WERI-Rb-1 (cell line): ENCODE measurements at regions not wholly inside any gene's neighbourhood (a gene's known extent, or its start where the extent isn't known, plus 50 kb on each side); places are given as distances from the start of the nearest gene placed in this dataset.
A peak's percentile ranks its signal among the peaks of the same experiment; 100 is the strongest.
"Not testable (repeated sequence)": the region's sequence is repeated elsewhere in the genome, so short reads cannot be mapped to it uniquely, and the experiment has no call there.

Experiments
- DNase-seq: peaks from one replicate; pipeline ENCODE4 v3.0.0-alpha.2; 2020
- H3K27ac ChIP-seq: fragments of 250-450 bp; sonication (Bioruptor Pico); 2 replicates; pipeline ENCODE4 v1.5.1; 2020; ENCODE audit warnings: mild to moderate bottlenecking, moderate library complexity
- H3K27me3 ChIP-seq: fragments of 250-450 bp; sonication (Bioruptor Pico); 2 replicates; pipeline ENCODE4 v1.5.1; 2021; ENCODE audit warnings: mild to moderate bottlenecking, low read depth, moderate library complexity; ENCODE audit not compliant: insufficient read depth, severe bottlenecking
- H3K36me3 ChIP-seq: fragments of 250-450 bp; sonication (Bioruptor Pico); 2 replicates; pipeline ENCODE4 v1.5.1; 2020; ENCODE audit warnings: mild to moderate bottlenecking, moderate library complexity
- H3K4me3 ChIP-seq: 2 replicates; pipeline ENCODE4 v1.5.1; 2011; ENCODE audit warnings: low read depth, mild to moderate bottlenecking, control low read depth, low read length
- H3K9me3 ChIP-seq: fragments of 250-450 bp; sonication (Bioruptor Pico); 2 replicates; pipeline ENCODE4 v1.5.1; 2021; ENCODE audit warnings: mild to moderate bottlenecking, moderate library complexity; ENCODE audit not compliant: severe bottlenecking
- TF ChIP-seq, protein P1 (sequence below): IDR thresholded peaks from 2 replicates; pipeline ENCODE4 v1.5.1; 2011; ENCODE audit warnings: low read depth, mild to moderate bottlenecking, control low read depth, inconsistent platforms, low read length

DNA sequence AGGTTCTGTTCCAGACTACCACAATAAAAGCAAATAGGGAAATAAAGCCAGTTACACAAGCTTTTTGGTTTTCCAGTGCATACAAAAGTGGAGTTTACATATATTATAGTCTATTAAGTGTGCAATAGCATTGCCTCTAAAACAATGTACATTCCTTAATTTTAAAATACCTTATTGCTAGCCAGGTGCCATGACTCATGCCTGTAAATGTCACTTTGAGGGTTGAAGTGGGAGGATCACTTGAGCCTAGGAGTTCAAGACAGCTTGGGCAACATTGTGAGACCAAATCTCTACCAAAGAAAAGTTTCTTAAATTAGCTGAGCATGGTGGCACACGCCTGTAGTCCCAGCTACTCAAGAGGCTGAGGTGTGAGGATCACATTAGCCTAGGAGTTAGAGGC is 52.9 kb upstream of the IMP4 start:
- no peak for DNase-seq
- H3K27ac ChIP-seq: no peak overlapping the region
- H3K27me3 ChIP-seq: no peaks in the 10 kb centered on the region
- TF ChIP-seq, protein P1, sequence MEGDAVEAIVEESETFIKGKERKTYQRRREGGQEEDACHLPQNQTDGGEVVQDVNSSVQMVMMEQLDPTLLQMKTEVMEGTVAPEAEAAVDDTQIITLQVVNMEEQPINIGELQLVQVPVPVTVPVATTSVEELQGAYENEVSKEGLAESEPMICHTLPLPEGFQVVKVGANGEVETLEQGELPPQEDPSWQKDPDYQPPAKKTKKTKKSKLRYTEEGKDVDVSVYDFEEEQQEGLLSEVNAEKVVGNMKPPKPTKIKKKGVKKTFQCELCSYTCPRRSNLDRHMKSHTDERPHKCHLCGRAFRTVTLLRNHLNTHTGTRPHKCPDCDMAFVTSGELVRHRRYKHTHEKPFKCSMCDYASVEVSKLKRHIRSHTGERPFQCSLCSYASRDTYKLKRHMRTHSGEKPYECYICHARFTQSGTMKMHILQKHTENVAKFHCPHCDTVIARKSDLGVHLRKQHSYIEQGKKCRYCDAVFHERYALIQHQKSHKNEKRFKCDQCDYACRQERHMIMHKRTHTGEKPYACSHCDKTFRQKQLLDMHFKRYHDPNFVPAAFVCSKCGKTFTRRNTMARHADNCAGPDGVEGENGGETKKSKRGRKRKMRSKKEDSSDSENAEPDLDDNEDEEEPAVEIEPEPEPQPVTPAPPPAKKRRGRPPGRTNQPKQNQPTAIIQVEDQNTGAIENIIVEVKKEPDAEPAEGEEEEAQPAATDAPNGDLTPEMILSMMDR: no peak
- H3K9me3 ChIP-seq: no peaks in the 10 kb centered on the region
- no peak overlapping the region for H3K4me3 ChIP-seq
- H3K36me3 ChIP-seq: no peaks in the 10 kb centered on the region

- Histone ChIP-seq H3K36me3 (no peaks in the 10 kb centered on the region), H3K27ac (no peak overlapping the region), H3K9me3 (no peaks in the 10 kb centered on the region), H3K4me3 (no peak overlapping the region), H3K27me3 (no peaks in the 10 kb centered on the region)
- TF ChIP-seq, protein P1: no peak
- DNase-seq: no peak
Measured at GRCh38 chr2:130288467-130289403, 54.0 kb upstream of the IMP4 start.

- no peaks in the 10 kb centered on the region for H3K27me3 ChIP-seq
- H3K27ac ChIP-seq: no peak overlapping the region
- DNase-seq: no peak
- H3K4me3 ChIP-seq: no peak overlapping the region
- TF ChIP-seq, protein P1: no peak
- no peaks in the 10 kb centered on the region for H3K36me3 ChIP-seq
- H3K9me3 ChIP-seq: no peaks in the 10 kb centered on the region
Measured at GRCh38 chr2:130287656-130288026, 55.1 kb upstream of the IMP4 start.

DNA sequence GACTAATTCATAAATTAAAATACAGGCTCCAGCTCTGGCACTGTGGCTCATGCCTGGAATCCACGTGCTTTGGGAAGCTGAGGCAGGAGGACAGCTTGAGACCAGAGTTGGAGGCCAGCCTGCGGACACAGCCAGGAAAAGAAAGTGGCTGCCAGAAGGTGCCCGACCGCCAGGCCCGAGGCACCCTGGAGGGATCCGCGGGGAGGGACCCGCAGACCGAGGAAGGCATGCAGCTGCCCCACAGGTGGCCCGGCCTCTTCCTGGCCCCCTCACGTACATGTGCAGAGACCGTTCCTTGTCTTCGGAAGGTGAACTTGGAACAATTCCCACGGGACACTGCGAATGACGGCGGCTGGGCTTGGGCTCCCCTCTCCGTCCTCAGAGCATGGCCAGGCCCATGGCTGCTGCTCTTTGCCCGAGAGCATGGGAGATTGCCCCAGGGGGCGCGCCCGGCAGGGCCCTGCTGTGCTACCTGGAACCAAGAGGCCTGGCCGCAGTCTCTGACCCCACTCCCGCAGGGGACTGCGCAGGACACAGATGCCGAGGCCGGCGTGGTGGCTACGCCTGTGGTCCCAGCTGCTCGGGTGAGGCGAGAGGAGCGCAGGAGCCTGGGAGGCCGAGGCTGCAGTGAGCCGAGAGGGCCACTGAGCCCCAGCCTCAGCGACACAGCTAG is 55.6 kb upstream of the IMP4 start:
- H3K27me3 ChIP-seq: no peaks in the 10 kb centered on the region
- DNase-seq: no peak
- H3K9me3 ChIP-seq: no peaks in the 10 kb centered on the region
- no peak overlapping the region for H3K4me3 ChIP-seq
- H3K27ac ChIP-seq: no peak overlapping the region
- TF ChIP-seq, protein P1: no peak
- no peaks in the 10 kb centered on the region for H3K36me3 ChIP-seq

DNA sequence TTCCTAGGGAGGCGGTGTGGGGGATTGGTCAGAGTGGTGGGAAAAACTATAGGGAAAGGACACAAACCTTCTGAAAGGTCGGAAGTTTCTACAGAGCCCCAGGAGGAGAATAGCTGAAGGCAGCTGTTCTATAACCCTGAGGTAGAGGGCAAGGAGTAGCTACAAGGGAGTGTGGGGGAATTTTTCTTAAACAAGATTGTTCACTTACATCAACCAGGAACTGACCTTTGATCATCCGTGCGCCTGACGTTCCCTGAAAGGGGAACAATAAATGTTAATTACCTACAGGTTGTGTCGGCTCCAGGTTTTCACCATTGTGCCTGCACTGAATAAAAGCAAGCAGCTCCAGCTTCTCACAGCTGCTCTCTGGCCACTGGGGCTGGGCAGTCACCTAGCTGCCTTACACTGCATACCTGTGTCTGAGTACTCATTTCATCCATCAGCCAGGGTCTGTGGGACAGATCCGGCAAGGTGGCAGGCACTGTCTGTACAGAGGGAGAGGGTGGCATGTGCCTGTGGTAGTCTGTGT is 59.3 kb upstream of the IMP4 start:
- DNase-seq: not testable (repeated sequence)

DNA sequence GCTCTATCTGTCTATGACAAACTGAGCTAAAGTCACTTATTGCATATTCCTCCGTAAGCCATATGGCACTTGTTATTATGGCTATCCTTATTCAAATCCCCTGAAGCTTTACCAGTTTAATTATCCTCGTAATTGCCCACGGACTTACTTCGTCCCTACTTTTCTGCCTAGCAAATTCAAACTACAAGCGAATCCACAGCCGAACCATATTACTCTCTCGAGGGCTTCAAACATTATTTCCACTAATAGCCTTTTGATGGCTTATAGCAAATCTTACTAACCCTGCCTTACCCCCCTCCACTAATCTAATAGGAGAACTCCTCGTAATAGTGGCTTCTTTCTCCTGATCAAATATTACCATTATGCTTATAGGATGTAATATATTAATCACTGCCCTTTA is 63.1 kb upstream of the IMP4 start:
- H3K9me3 ChIP-seq, H3K36me3 ChIP-seq, H3K27me3 ChIP-seq, DNase-seq, H3K27ac ChIP-seq, H3K4me3 ChIP-seq: not testable (repeated sequence)

More for the DNA sequence above, 59.3 kb upstream of the IMP4 start:
- H3K36me3 ChIP-seq, H3K27ac ChIP-seq, H3K27me3 ChIP-seq, H3K4me3 ChIP-seq, H3K9me3 ChIP-seq: not testable (repeated sequence)

- not testable (repeated sequence) for H3K36me3 ChIP-seq, H3K27me3 ChIP-seq, H3K4me3 ChIP-seq, H3K9me3 ChIP-seq, DNase-seq, H3K27ac ChIP-seq
Measured at GRCh38 chr2:130268333-130268732, 70.1 kb upstream of the TUBA3E start.

GRCh38 chr2:130267572-130267971 is 69.3 kb upstream of the TUBA3E start:
- H3K36me3 ChIP-seq, H3K27me3 ChIP-seq, DNase-seq, H3K27ac ChIP-seq, H3K4me3 ChIP-seq, H3K9me3 ChIP-seq: not testable (repeated sequence)

DNA sequence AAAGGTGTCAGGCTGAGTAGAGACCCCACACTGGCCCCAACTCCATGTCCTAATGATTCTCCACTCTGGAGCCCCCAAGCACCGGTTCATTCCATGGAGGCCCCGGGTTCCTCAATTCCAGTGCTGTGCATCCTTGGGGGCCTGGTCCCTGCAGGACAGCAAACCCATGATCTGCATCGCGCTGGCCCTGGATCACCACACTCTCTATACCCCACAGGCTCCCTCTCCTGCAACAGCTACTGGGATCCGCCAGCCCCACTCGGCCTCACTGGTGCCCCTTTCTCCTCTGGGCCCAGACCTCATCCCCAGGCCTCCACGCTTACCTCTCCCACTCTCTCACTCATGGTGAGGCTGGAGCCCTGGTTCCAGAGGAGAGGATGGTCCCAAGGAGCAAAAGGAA is 68.6 kb upstream of the TUBA3E start:
- not testable (repeated sequence) for H3K4me3 ChIP-seq, H3K27me3 ChIP-seq, H3K36me3 ChIP-seq, DNase-seq, H3K27ac ChIP-seq, H3K9me3 ChIP-seq

GRCh38 chr2:130265570-130266247 is 67.5 kb upstream of the TUBA3E start:
- not testable (repeated sequence) for H3K27ac ChIP-seq, H3K4me3 ChIP-seq, H3K9me3 ChIP-seq, H3K36me3 ChIP-seq, H3K27me3 ChIP-seq
- DNase-seq: peak; percentile 26
